Thyroid gland (tissue), 4 donors: ENCODE measurements at regions not wholly inside any gene's neighbourhood (a gene's known extent, or its start where the extent isn't known, plus 50 kb on each side); places are given as distances from the start of the nearest gene placed in this dataset.

Experiments used
- CTCF ChIP-seq, 6 experiments: fragments of 200-600 bp in 3 of 6; fragments of 450-650 bp in 3 of 6; sonication (generic) in 3 of 6; IDR thresholded peaks; one replicate each; pipeline ENCODE4 v1.5.1; 2016 to 2019; ENCODE audit warnings: antibody characterized with exemption in 6 of 6, mild to moderate bottlenecking in 2 of 6, inconsistent platforms in 1 of 6, moderate library complexity in 1 of 6
- POLR2A ChIP-seq, 2 donors: fragments of 450-650 bp; IDR thresholded peaks; one replicate each; pipeline ENCODE4 v1.6.1; 2017; ENCODE audit warnings: antibody characterized with exemption in 2 of 2, mild to moderate bottlenecking in 2 of 2, moderate library complexity in 1 of 2

- no peak for TF ChIP-seq CTCF (IDR thresholded peaks at IDR 0.05)
- no peak for TF ChIP-seq POLR2A (IDR thresholded peaks at IDR 0.05)
These were observed 451.6 kb upstream of the AZI2 start for GRCh38 chr3:28800203-28800602.
